Sciatic nerve (tissue), 2 donors: ENCODE measurements at regions not wholly inside any gene's neighbourhood (a gene's known extent, or its start where the extent isn't known, plus 50 kb on each side); places are given as distances from the start of the nearest gene placed in this dataset.
"Not testable (repeated sequence)": the region's sequence is repeated elsewhere in the genome, so short reads cannot be mapped to it uniquely, and the experiment has no call there.

ENCODE experiments used
- ATAC-seq: fragments of 200-7000 bp; cut with Tn5 transposase; one replicate; pipeline ENCODE4 v1.9.1; 2020; ENCODE audit warnings: mild to moderate bottlenecking, moderate library complexity
- DNase-seq: peaks from one replicate; pipeline ENCODE4 v3.0.0-alpha.2; 2020; ENCODE audit warnings: low spot score
- intact Hi-C: fragments of 100-400 bp; cut with DNase I; formaldehyde crosslinking; loops from one replicate; pipeline ENCODE4 v1.14.2; 2022
- donor health status: DM: no; HTN: no; CAD: no.
- donor health status: DM: no; HTN: no; CAD: no.

DNA sequence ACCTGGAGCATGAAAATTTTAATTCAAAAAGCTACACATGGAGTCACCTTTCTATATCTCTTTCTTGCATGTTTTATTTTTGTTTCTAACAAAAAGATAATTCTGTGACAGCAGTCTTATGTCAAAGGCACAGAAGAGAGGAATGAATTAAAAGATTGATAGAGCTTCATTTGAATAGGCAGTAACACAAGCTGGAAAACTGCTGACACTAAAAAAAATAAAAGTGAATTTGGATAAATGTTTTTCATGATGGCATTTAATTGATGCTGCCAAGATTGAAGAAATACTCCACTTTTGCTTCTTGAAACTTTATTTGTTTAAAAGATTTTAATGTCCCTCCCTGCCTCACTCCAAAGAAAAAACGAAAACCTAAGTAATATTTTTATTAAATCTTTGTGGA is 887.4 kb downstream of the PLA2G4A start:
- DNase-seq (no peak), ATAC-seq (no peak)
- intact Hi-C loops: no loop called here

GRCh38 chr1:187718527-187718926 is 889.8 kb downstream of the PLA2G4A start:
- no peak for DNase-seq
- no peak for ATAC-seq
- intact Hi-C loops: no loop called here

DNA sequence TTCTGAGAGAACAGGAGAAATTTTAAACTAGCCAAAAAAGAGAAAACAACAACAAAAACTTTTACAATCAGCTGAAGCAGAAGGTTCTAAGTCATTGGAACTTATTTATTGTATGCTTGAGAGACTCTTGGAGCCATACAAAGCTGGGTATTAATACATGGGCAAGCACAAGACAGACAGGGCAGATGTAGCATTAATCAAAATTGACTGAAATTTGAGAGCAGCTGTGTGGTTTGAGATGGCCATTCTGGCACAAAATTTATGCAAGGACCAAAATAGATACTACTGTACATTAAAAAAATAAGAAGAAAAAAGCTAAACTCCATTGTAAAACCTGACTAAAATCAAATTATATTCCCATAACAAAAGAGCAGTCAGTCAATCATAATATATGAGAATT is 892.5 kb downstream of the PLA2G4A start:
- DNase-seq (no peak), ATAC-seq (no peak)
- intact Hi-C loops: no loop called here

GRCh38 chr1:187725216-187725615 is 896.5 kb downstream of the PLA2G4A start:
- intact Hi-C loops: no loop called here
- DNase-seq: no peak

GRCh38 chr1:187733232-187733631 is 904.5 kb downstream of the PLA2G4A start:
- no peak for ATAC-seq
- intact Hi-C loops: no loop called here
- no peak for DNase-seq

More at GRCh38 chr1:187725216-187725615, 896.5 kb downstream of the PLA2G4A start:
- no peak for ATAC-seq

GRCh38 chr1:187734427-187734826 is 905.7 kb downstream of the PLA2G4A start:
- no peak for ATAC-seq
- DNase-seq: no peak

GRCh38 chr1:187744665-187745064 is 915.9 kb downstream of the PLA2G4A start:
- ATAC-seq: no peak
- intact Hi-C loops: no loop called here
- no peak for DNase-seq

More at GRCh38 chr1:187734427-187734826, 905.7 kb downstream of the PLA2G4A start:
- intact Hi-C loops: no loop called here

GRCh38 chr1:187755536-187755935 is 926.8 kb downstream of the PLA2G4A start:
- ATAC-seq: no peak
- intact Hi-C loops: no loop called here
- no peak for DNase-seq

DNA sequence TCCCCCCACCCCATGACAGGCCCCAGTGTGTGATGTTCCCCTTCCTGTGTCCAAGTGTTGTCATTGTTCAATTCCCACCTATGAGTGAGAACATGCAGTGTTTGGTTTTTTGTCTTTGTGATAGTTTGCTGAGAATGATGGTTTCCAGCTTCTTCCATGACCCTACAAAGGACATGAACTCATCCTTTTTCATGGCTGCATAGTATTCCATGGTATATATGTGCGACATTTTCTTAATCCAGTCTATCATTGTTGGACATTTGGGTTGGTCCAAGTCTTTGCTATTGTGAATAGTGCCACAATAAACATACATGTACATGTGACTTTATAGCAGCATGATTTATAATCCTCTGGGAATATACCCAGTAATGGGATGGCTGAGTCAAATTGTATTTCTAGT is 927.9 kb downstream of the PLA2G4A start:
- ATAC-seq, intact Hi-C loops, DNase-seq: not testable (repeated sequence)

- ATAC-seq (no peak), DNase-seq (no peak)
- intact Hi-C loops: no loop called here
Observed at GRCh38 chr1:187759825-187760333, 931.1 kb downstream of the PLA2G4A start.

DNA sequence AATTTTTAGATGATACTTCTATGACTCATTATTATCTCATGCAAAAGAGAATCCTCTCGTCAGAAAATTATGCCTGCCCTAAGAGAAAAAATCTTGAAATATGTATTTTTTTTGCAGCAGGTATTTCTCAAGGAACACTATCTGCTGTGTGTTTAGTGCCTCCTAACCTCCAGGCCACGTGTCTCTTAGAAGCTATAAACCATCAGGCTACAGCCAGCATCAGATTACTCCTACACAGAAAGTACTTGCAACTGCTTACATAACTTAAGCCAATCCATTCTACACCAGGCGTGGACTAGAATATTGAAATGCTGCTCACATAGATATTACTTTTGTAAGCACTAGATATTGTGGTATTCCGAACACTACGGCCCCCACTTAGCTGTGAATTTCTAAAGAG is 933.4 kb downstream of the PLA2G4A start:
- no peak for DNase-seq
- intact Hi-C loops: no loop called here
- ATAC-seq: no peak

DNA sequence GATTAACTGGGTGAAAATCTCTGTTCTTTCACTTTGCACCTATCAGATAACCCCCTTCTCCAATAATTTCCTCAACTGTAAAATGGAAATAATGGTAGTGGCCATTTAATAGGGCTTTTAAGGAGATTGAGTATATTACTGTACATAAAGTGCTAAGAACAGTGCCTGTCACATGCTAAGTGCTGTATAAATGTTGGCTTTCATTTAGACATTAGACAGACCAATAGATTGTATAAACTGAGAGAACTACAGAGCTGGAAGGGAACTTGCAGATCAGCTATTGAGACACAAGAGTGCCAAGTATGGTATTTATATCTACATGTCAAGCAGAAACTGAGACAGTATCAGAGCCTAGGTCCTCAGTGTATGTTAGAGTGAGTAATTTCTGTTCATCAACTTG is 934.7 kb downstream of the PLA2G4A start:
- intact Hi-C loops: no loop called here
- ATAC-seq (no peak), DNase-seq (no peak)

GRCh38 chr1:187763976-187764375 is 935.2 kb downstream of the PLA2G4A start:
- ATAC-seq: no peak
- intact Hi-C loops: no loop called here
- DNase-seq: no peak

DNA sequence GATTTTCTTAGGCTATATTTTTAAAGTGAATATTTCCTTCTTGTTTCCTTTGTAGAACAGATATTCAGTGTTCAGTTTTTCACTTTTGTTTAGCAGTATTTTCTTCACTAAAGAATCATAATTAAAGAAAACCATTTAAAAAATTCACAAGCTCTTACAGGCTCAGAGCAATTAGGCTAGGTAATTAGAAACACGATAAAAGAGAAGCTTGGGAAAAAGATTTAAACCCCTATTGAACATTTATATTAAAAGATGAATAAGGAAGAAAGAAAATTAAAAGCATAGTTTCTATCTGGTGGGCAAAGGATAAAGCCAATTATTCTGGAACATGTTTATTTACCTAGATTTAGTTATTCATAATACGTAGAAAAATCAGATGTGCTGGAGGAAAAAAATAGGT is 942.6 kb downstream of the PLA2G4A start:
- no peak for ATAC-seq
- intact Hi-C loops: no loop called here

GRCh38 chr1:187773168-187773567 is 944.4 kb downstream of the PLA2G4A start:
- ATAC-seq: no peak
- intact Hi-C loops: no loop called here
- DNase-seq: no peak

More for the DNA sequence above, 942.6 kb downstream of the PLA2G4A start:
- no peak for DNase-seq

DNA sequence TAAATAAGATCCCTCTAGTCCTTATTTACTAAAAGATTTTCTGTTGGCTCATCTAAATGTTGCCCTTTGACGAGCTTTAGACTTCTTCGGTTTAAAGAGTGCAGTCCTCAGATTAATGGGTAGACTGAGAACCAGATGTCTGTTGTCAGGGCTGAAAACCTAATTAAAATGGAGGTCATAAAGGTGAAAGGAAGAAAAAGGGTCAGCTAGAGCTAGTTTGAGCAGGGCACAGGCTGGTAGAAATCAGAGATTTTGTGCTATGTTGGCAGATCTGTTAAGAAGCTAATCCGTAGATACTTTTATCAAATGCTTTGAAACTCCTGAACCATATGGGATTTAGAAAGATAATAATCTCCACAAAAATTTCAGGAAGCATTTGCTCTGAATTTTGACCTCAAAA is 959.0 kb downstream of the PLA2G4A start:
- no peak for ATAC-seq
- intact Hi-C loops: no loop called here
- no peak for DNase-seq

GRCh38 chr1:187788718-187789117 is 960.0 kb downstream of the PLA2G4A start:
- DNase-seq: no peak
- intact Hi-C loops: no loop called here
- ATAC-seq: no peak

DNA sequence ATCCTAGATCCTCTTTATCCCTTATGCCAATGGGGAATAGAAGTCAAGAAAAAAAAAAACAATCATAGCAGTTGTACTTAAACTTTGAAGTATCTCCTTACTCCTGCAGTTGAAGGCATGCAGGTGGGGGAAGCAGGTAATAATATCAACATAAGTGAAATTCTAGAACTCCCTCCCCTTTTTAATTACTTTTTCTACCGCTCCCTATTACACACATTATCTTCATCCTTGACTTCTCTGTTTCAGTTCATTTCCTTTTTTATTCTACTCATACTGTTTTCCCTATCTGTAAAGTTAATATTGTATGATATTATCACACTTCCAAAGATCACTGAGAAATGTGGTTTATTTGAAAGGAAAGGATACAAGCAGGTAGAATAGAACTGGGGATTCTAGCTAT is 962.0 kb downstream of the PLA2G4A start:
- ATAC-seq (no peak), DNase-seq (no peak)
- intact Hi-C loops: no loop called here

DNA sequence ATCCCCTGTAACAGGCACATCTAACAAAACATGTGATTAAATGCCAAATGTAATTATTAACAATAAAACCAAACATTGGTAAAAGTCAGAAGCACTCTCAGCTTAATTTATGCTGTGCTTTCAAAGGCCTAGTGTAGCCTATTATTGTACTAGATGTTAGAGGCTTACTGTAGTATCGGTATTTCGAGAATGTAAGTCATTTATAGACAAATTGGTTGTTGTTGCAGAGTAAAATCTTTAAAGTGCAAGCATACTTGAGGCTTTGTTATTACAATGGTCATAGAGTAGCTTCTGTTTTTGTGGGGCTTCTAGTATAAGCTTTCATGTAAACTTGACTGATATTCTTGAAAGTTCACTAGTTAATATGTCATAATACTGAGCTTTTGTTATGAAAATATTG is 965.8 kb downstream of the PLA2G4A start:
- intact Hi-C loops: no loop called here
- DNase-seq: no peak
- no peak for ATAC-seq

- ATAC-seq: no peak
- DNase-seq: no peak
- intact Hi-C loops: no loop called here
Observed at GRCh38 chr1:187809549-187809948, 980.8 kb downstream of the PLA2G4A start.

DNA sequence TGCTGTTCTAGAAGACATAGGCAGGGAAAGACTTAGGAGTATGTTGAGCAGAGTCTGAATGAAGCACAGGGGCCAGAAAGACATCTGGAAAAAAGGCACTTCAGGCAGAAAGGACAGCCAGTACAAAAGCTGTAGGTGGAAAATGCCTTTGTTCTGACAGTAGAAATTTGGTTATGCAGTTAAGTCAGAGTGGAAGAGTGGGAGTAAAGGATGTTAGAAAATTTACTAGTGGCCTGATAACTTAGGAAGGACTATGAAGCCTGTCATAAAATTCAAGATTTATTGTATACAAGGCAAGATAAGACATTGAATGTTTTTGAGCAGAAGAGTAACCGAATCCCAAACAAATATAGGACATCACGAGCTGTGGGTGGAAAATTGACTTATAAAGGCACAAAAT is 987.9 kb downstream of the PLA2G4A start:
- intact Hi-C loops: no loop called here
- ATAC-seq: no peak
- DNase-seq: no peak

GRCh38 chr1:187817782-187818181 is 989.0 kb downstream of the PLA2G4A start:
- ATAC-seq (no peak), DNase-seq (no peak)
- intact Hi-C loops: no loop called here
